ENCODE measurements at regions not wholly inside any gene's neighbourhood (a gene's known extent, or its start where the extent isn't known, plus 50 kb on each side); places are given as distances from the start of the nearest gene placed in this dataset.
A peak's percentile ranks its signal among the peaks of the same experiment; 100 is the strongest.

DNA sequence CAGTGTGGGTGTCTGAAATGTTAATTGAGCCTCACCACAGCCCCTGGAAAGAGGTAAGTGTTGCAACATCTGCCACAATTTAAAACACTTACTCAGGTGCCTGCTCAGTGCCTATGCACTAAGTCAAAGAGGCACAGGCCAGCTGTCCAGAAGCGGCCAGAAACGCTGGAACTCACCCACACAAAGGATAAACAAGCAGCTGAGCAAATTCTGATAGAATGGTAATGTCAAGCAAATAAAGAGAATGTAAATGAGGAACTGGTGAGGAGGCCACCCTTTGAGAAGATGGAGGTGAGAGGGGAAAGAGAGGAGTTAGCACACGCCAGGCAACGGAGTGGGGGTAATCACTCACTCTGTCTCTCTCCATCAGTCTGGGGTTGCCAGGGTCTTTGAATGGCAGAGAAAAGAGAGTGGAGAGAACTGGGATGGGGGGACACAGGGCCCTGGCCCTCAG is 67.7 kb upstream of the SERP2 start:
- DNase-seq (ENCODE audit: low spot score in 2 of 2), result no peak
- Histone ChIP-seq H3K4me1 (peaks cover 0 to 64% (median 23%) of the 10 kb centered on the region in 4 donors), H3K36me3 (no peaks in the 10 kb centered on the region), H3K27me3 (no peaks in the 10 kb centered on the region), H3K9me3 (no peaks in the 10 kb centered on the region), H3K4me3 (no peak overlapping the region), H3K27ac (peak overlapping the region; percentile 32 to 89 (median 80))
- TF ChIP-seq, protein P1, sequence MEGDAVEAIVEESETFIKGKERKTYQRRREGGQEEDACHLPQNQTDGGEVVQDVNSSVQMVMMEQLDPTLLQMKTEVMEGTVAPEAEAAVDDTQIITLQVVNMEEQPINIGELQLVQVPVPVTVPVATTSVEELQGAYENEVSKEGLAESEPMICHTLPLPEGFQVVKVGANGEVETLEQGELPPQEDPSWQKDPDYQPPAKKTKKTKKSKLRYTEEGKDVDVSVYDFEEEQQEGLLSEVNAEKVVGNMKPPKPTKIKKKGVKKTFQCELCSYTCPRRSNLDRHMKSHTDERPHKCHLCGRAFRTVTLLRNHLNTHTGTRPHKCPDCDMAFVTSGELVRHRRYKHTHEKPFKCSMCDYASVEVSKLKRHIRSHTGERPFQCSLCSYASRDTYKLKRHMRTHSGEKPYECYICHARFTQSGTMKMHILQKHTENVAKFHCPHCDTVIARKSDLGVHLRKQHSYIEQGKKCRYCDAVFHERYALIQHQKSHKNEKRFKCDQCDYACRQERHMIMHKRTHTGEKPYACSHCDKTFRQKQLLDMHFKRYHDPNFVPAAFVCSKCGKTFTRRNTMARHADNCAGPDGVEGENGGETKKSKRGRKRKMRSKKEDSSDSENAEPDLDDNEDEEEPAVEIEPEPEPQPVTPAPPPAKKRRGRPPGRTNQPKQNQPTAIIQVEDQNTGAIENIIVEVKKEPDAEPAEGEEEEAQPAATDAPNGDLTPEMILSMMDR (IDR thresholded peaks at IDR 0.05), result no peak
- TF ChIP-seq EP300 (IDR thresholded peaks at IDR 0.05) (no peak), POLR2A (IDR thresholded peaks at IDR 0.05) (no peak)
- 33 to 48% methylated on average over 4 of the region's 4 CpGs for WGBS, 2 donors

DNA sequence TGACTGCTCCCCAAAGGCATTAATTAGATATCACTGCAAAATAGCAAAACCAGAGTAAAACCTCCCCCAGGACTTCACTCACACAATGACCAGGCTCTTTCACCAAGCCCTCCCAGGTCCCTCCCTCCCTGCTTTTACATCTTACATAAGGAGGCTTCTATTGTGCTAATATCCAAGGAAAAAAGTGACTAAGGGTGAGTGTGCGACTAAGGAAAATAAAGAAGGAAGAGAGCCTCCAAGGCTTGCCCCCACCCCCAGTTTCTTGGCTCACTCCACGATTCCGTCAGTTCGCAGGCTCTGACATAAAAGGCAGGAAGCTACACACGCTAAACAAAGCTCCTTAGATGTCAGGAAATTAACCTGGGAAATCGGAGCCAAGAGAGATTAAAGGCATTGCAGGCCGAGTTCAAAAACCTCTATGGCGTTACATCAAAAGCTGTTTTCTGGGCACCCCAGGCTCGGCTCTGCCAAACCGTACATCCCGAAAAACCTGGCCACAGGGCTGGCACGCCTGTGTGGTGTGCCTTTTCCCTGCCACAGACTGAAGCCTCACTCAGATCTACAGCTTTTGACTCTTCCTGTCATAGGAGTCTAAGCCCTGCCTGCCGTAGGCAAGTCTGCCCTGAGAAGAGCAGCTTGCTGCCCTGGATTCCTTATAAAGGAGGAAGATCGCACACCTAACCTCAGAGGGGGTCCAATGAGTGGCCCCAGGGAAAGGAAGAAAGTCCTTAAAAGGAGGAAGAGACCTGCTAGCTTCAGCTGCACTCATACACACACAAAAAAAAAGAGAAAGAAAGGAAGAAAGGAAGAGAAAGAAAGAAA is 67.0 kb upstream of the SERP2 start:
- TF ChIP-seq, protein P1 (IDR thresholded peaks at IDR 0.05), result no peak
- peak in 1 of 2 donors; percentile 17 for TF ChIP-seq POLR2A (IDR thresholded peaks at IDR 0.05)
- TF ChIP-seq EP300 (IDR thresholded peaks at IDR 0.05), result peak; percentile 74 to 83
- peaks cover 0 to 58% (median 23%) of the 10 kb centered on the region in 4 donors for H3K4me1 ChIP-seq
- no peaks in the 10 kb centered on the region for H3K36me3 ChIP-seq
- DNase-seq (ENCODE audit: low spot score in 2 of 2), result peak; percentile 37 to 38
- 23 to 35% methylated on average over 14 of the region's 14 CpGs for WGBS, 2 donors
- peak overlapping the region; percentile 63 to 89 (median 80) for H3K27ac ChIP-seq
- H3K4me3 ChIP-seq, result peak overlapping the region in 1 of 4 donors; percentile 16
- no peaks in the 10 kb centered on the region for H3K9me3 ChIP-seq
- no peaks in the 10 kb centered on the region for H3K27me3 ChIP-seq

DNA sequence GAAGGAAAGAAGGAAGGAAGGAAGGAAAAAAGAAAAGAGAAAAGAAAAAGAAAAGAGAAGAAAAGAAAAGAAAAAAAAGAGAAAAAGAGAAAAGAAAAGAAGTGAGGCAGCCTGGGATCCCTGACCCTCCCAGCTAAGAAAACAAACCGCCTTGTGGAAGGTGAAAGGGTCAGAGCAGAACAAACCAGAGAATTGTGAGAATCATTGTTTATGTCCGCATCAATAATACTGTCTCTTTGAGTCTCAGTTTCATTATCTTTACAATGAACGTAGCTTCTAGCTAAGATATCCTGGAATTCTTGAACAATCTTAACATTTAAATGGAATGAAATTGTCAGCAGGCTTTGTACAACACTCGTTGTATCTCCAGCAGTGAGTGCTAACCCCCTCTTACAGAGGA is 66.4 kb upstream of the SERP2 start:
- no peak overlapping the region for H3K4me3 ChIP-seq
- TF ChIP-seq POLR2A (IDR thresholded peaks at IDR 0.05), result no peak
- TF ChIP-seq, protein P1 (IDR thresholded peaks at IDR 0.05), result no peak
- TF ChIP-seq EP300 (IDR thresholded peaks at IDR 0.05), result no peak
- no peaks in the 10 kb centered on the region for H3K9me3 ChIP-seq
- H3K36me3 ChIP-seq, result no peaks in the 10 kb centered on the region
- DNase-seq (ENCODE audit: low spot score in 2 of 2), result no peak
- 27 to 30% methylated on average over 4 of the region's 4 CpGs for WGBS, 2 donors
- peaks cover 0 to 51% (median 23%) of the 10 kb centered on the region in 4 donors for H3K4me1 ChIP-seq
- H3K27ac ChIP-seq, result peak overlapping the region in 3 of 4 donors; percentile 63 to 89 (median 88)
- H3K27me3 ChIP-seq, result no peaks in the 10 kb centered on the region

DNA sequence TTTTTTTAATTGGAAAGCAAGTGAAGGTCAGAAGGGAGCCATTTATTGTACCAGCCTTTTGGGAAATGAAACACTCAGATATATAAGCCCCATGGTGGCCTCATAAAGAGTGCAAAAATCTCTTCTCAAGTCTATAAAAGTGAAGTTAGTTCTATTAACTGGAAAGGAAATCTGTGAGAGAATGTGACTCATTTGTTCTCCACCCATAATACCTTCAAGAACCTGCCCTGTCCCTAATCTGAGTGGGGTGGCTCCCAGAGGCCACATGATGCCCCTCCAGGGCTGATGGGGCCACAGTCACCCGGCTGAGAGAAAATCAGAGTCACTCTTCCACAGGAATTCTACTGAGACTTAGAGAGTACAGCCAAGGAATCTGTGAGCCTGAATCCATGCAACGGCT is 65.8 kb upstream of the SERP2 start:
- TF ChIP-seq POLR2A (IDR thresholded peaks at IDR 0.05), result no peak
- no peak for TF ChIP-seq EP300 (IDR thresholded peaks at IDR 0.05)
- TF ChIP-seq, protein P1 (IDR thresholded peaks at IDR 0.05), result no peak
- Histone ChIP-seq H3K4me1 (peaks cover 0 to 48% (median 21%) of the 10 kb centered on the region in 4 donors), H3K9me3 (no peaks in the 10 kb centered on the region), H3K27ac (peak overlapping the region in 3 of 4 donors; percentile 63 to 89 (median 88)), H3K27me3 (no peaks in the 10 kb centered on the region), H3K36me3 (no peaks in the 10 kb centered on the region), H3K4me3 (no peak overlapping the region)
- no peak for DNase-seq (ENCODE audit: low spot score in 2 of 2)
- 60 to 74% methylated on average over 2 of the region's 2 CpGs for WGBS, 2 donors

DNA sequence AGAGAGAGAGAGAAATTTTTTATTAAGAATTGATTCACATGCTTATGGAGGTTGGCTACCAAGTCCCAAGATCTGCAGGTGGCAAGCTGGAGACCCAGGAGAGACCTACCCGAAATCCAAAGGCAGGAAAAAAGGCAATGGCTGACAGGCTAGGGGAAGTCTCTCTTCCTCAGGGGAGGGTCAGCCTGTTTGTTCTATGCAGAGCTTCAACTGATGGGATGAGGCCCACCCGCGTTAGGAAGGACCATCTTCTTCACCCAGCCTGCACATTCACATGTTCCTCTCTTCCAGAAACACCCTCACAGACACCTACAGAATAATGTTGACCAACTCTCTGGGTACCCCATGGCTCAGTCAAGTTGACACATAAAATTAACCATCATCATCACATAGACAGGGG is 65.3 kb upstream of the SERP2 start:
- no peaks in the 10 kb centered on the region for H3K27me3 ChIP-seq
- peak overlapping the region in 1 of 4 donors; percentile 89 for H3K27ac ChIP-seq
- H3K4me3 ChIP-seq, result no peak overlapping the region
- peaks cover 0 to 43% (median 20%) of the 10 kb centered on the region in 4 donors for H3K4me1 ChIP-seq
- DNase-seq (ENCODE audit: low spot score in 2 of 2), result no peak
- WGBS, 2 donors, result 93 to 96% methylated on average over 3 of the region's 3 CpGs
- no peaks in the 10 kb centered on the region for H3K36me3 ChIP-seq
- TF ChIP-seq EP300 (IDR thresholded peaks at IDR 0.05) (no peak), POLR2A (IDR thresholded peaks at IDR 0.05) (no peak)
- TF ChIP-seq, protein P1 (IDR thresholded peaks at IDR 0.05), result no peak
- no peaks in the 10 kb centered on the region for H3K9me3 ChIP-seq

All from tibial nerve (tissue), 4 donors.